ENCODE measurements at regions not wholly inside any gene's neighbourhood (a gene's known extent, or its start where the extent isn't known, plus 50 kb on each side); places are given as distances from the start of the nearest gene placed in this dataset.
"Not testable (repeated sequence)": the region's sequence is repeated elsewhere in the genome, so short reads cannot be mapped to it uniquely, and the experiment has no call there.

- no peak for DNase-seq
Measured at GRCh38 chr5:108581026-108581425, 166.7 kb upstream of the FER start.

- DNase-seq, result no peak
Measured at GRCh38 chr5:108579236-108579635, 168.5 kb upstream of the FER start.

GRCh38 chr5:108578791-108579190 is 168.9 kb upstream of the FER start:
- no peak for DNase-seq

- no peak for DNase-seq
Measured at GRCh38 chr5:108567429-108567828, 180.3 kb upstream of the FER start.

- DNase-seq, result no peak
Measured at GRCh38 chr5:108564441-108564840, 182.5 kb upstream of the FBXL17 start.

- no peak for DNase-seq
Measured at GRCh38 chr5:108562205-108562454, 180.2 kb upstream of the FBXL17 start.

GRCh38 chr5:108561416-108562204 is 179.7 kb upstream of the FBXL17 start:
- DNase-seq, result no peak

- DNase-seq, result no peak
Measured at GRCh38 chr5:108560581-108560980, 178.7 kb upstream of the FBXL17 start.

GRCh38 chr5:108560166-108560565 is 178.3 kb upstream of the FBXL17 start:
- DNase-seq, result no peak

- not testable (repeated sequence) for DNase-seq
Measured at GRCh38 chr5:108558840-108559239, 176.9 kb upstream of the FBXL17 start.

GRCh38 chr5:108558142-108558541 is 176.2 kb upstream of the FBXL17 start:
- DNase-seq, result not testable (repeated sequence)

- no peak for DNase-seq
Measured at GRCh38 chr5:108557686-108558085, 175.8 kb upstream of the FBXL17 start.

- no peak for DNase-seq
Measured at GRCh38 chr5:108556441-108557145, 174.7 kb upstream of the FBXL17 start.

- DNase-seq, result no peak
Measured at GRCh38 chr5:108548684-108549596, 167.0 kb upstream of the FBXL17 start.

GRCh38 chr5:108546939-108547338 is 165.0 kb upstream of the FBXL17 start:
- DNase-seq, result no peak

GRCh38 chr5:108545301-108545700 is 163.4 kb upstream of the FBXL17 start:
- no peak for DNase-seq

- DNase-seq, result no peak
Measured at GRCh38 chr5:108543486-108543885, 161.6 kb upstream of the FBXL17 start.

- DNase-seq, result no peak
Measured at GRCh38 chr5:108541836-108542235, 159.9 kb upstream of the FBXL17 start.

- no peak for DNase-seq
Measured at GRCh38 chr5:108536321-108536720, 154.4 kb upstream of the FBXL17 start.

- not testable (repeated sequence) for DNase-seq
Measured at GRCh38 chr5:108532129-108532445, 150.2 kb upstream of the FBXL17 start.

GRCh38 chr5:108531367-108532128 is 149.7 kb upstream of the FBXL17 start:
- DNase-seq, result no peak

GRCh38 chr5:108530706-108531105 is 148.8 kb upstream of the FBXL17 start:
- no peak for DNase-seq

GRCh38 chr5:108529381-108529780 is 147.5 kb upstream of the FBXL17 start:
- no peak for DNase-seq
